ENCODE measurements at regions not wholly inside any gene's neighbourhood (a gene's known extent, or its start where the extent isn't known, plus 50 kb on each side); places are given as distances from the start of the nearest gene placed in this dataset.
"Not testable (repeated sequence)": the region's sequence is repeated elsewhere in the genome, so short reads cannot be mapped to it uniquely, and the experiment has no call there.

- Histone ChIP-seq H3K9me3 (ENCODE audit: control insufficient read depth, insufficient read depth, low read length) (no peaks in the 10 kb centered on the region), H3K27me3 (ENCODE audit: control insufficient read depth, insufficient read depth, low read length) (no peaks in the 10 kb centered on the region), H3K27ac (ENCODE audit: low read length) (no peak overlapping the region), H3K36me3 (ENCODE audit: control insufficient read depth, insufficient read depth, low read length) (no peaks in the 10 kb centered on the region), H3K4me1 (ENCODE audit: control insufficient read depth, insufficient read depth, low read length) (no peaks in the 10 kb centered on the region), H3K4me3 (ENCODE audit: low read length) (no peak overlapping the region)
- Mint-ChIP-seq H3K9me3 (peaks cover 0 to 2% of the 10 kb centered on the region in 2 donors), H3K27ac (no peak overlapping the region), H3K4me3 (no peak overlapping the region), H3K4me1 (no peaks in the 10 kb centered on the region), H3K27me3 (ENCODE audit: low read depth in 2 of 2) (no peaks in the 10 kb centered on the region), H3K36me3 (no peaks in the 10 kb centered on the region)
- ATAC-seq (no peak), DNase-seq (no peak)
- no peak for TF ChIP-seq CTCF (IDR thresholded peaks at IDR 0.05)
- intact Hi-C loops (cut with micrococcal nuclease), result no loop called here
- whole genome bisulfite sequencing (ENCODE audit: insufficient coverage), result 86% methylated on average over 1 of the region's 2 CpGs
These were observed 1420.5 kb downstream of the CDH12 start for GRCh38 chr5:21432646-21433045.

GRCh38 chr5:21424907-21425306, 1428.2 kb downstream of the CDH12 start:
- Histone ChIP-seq H3K9me3 (ENCODE audit: control insufficient read depth, insufficient read depth, low read length) (no peaks in the 10 kb centered on the region), H3K36me3 (ENCODE audit: control insufficient read depth, insufficient read depth, low read length) (no peaks in the 10 kb centered on the region), H3K4me1 (ENCODE audit: control insufficient read depth, insufficient read depth, low read length) (no peaks in the 10 kb centered on the region), H3K27me3 (ENCODE audit: control insufficient read depth, insufficient read depth, low read length) (no peaks in the 10 kb centered on the region), H3K27ac (ENCODE audit: low read length) (no peak overlapping the region), H3K4me3 (ENCODE audit: low read length) (no peak overlapping the region)
- no peak overlapping the region for H3K27ac Mint-ChIP-seq
- no peak overlapping the region for H3K4me3 Mint-ChIP-seq
- no peaks in the 10 kb centered on the region for H3K27me3 Mint-ChIP-seq (ENCODE audit: low read depth in 2 of 2)
- no peak for ATAC-seq
- intact Hi-C loops (cut with micrococcal nuclease), result no loop called here
- H3K36me3 Mint-ChIP-seq, result no peaks in the 10 kb centered on the region
- no peak for TF ChIP-seq CTCF (IDR thresholded peaks at IDR 0.05)
- no CpG with 5 or more reads among the region's 1 CpG for WGBS (ENCODE audit: insufficient coverage)
- H3K4me1 Mint-ChIP-seq, result no peaks in the 10 kb centered on the region
- no peak for DNase-seq
- H3K9me3 Mint-ChIP-seq, result peaks cover 0 to 2% of the 10 kb centered on the region in 2 donors

- H3K27ac ChIP-seq (ENCODE audit: low read length), result no peak overlapping the region
- H3K9me3 ChIP-seq (ENCODE audit: control insufficient read depth, insufficient read depth, low read length), result no peaks in the 10 kb centered on the region
- Mint-ChIP-seq H3K9me3 (peaks cover 4 to 6% of the 10 kb centered on the region in 2 donors), H3K4me1 (no peaks in the 10 kb centered on the region), H3K4me3 (no peak overlapping the region), H3K27ac (no peak overlapping the region), H3K36me3 (no peaks in the 10 kb centered on the region), H3K27me3 (ENCODE audit: low read depth in 2 of 2) (no peaks in the 10 kb centered on the region)
- no peak for TF ChIP-seq CTCF (IDR thresholded peaks at IDR 0.05)
- H3K4me1 ChIP-seq (ENCODE audit: control insufficient read depth, insufficient read depth, low read length), result no peaks in the 10 kb centered on the region
- intact Hi-C loops (cut with micrococcal nuclease), result no loop called here
- no peak overlapping the region for H3K4me3 ChIP-seq (ENCODE audit: low read length)
- ATAC-seq (no peak), DNase-seq (no peak)
- no peaks in the 10 kb centered on the region for H3K27me3 ChIP-seq (ENCODE audit: control insufficient read depth, insufficient read depth, low read length)
- no peaks in the 10 kb centered on the region for H3K36me3 ChIP-seq (ENCODE audit: control insufficient read depth, insufficient read depth, low read length)
These were observed 1431.4 kb upstream of the CDH18 start for GRCh38 chr5:21419383-21419782.

GRCh38 chr5:21402089-21402488, 1414.1 kb upstream of the CDH18 start:
- intact Hi-C loops (cut with micrococcal nuclease); ATAC-seq; H3K4me1 Mint-ChIP-seq; H3K4me3 Mint-ChIP-seq; H3K4me3 ChIP-seq (ENCODE audit: low read length); H3K27me3 Mint-ChIP-seq (ENCODE audit: low read depth in 2 of 2); H3K36me3 Mint-ChIP-seq; H3K27ac Mint-ChIP-seq; H3K27me3 ChIP-seq (ENCODE audit: control insufficient read depth, insufficient read depth, low read length); H3K9me3 ChIP-seq (ENCODE audit: control insufficient read depth, insufficient read depth, low read length); H3K27ac ChIP-seq (ENCODE audit: low read length); H3K9me3 Mint-ChIP-seq; H3K36me3 ChIP-seq (ENCODE audit: control insufficient read depth, insufficient read depth, low read length); DNase-seq; H3K4me1 ChIP-seq (ENCODE audit: control insufficient read depth, insufficient read depth, low read length): not testable (repeated sequence)

Measured in natural killer cell (primary cell).